DMS 273 (cell line): ENCODE measurements at regions not wholly inside any gene's neighbourhood (a gene's known extent, or its start where the extent isn't known, plus 50 kb on each side); places are given as distances from the start of the nearest gene placed in this dataset.
"Not testable (repeated sequence)": the region's sequence is repeated elsewhere in the genome, so short reads cannot be mapped to it uniquely, and the experiment has no call there.

Experiments used
- DNase-seq: peaks from one replicate; lab custom pipeline; 2025; ENCODE audit not compliant: unreplicated experiment; lab: John Stamatoyannopoulos, UW

GRCh38 chr3:181336597-181336996, 347.1 kb upstream of the DNAJC19 start:
- no peak for DNase-seq

GRCh38 chr3:181333394-181333793, 343.9 kb upstream of the DNAJC19 start:
- DNase-seq: no peak

- DNase-seq: no peak
Measured at GRCh38 chr3:181330821-181331563, 341.5 kb upstream of the DNAJC19 start.

GRCh38 chr3:181330257-181330656, 340.7 kb upstream of the DNAJC19 start:
- DNase-seq: no peak

GRCh38 chr3:181329024-181329423, 339.5 kb upstream of the DNAJC19 start:
- no peak for DNase-seq

- peak; percentile 17 for DNase-seq
Measured at GRCh38 chr3:181328346-181328745, 338.8 kb upstream of the DNAJC19 start.

- DNase-seq: no peak
Measured at GRCh38 chr3:181327349-181327748, 337.8 kb upstream of the DNAJC19 start.

GRCh38 chr3:181326637-181327223, 337.2 kb upstream of the DNAJC19 start:
- peak; percentile 71 for DNase-seq

GRCh38 chr3:181324516-181324915, 335.0 kb upstream of the DNAJC19 start:
- DNase-seq: not testable (repeated sequence)

- no peak for DNase-seq
Measured at GRCh38 chr3:181318321-181318720, 328.8 kb upstream of the DNAJC19 start.

GRCh38 chr3:181317508-181317907, 328.0 kb upstream of the DNAJC19 start:
- no peak for DNase-seq

- DNase-seq: peak; percentile 18
Measured at GRCh38 chr3:181316482-181316881, 326.9 kb upstream of the DNAJC19 start.

GRCh38 chr3:181313335-181313734, 323.8 kb upstream of the DNAJC19 start:
- DNase-seq: peak; percentile 51

- DNase-seq: peak; percentile 12
Measured at GRCh38 chr3:181311186-181311585, 321.6 kb upstream of the DNAJC19 start.

- DNase-seq: no peak
Measured at GRCh38 chr3:181302960-181303359, 313.4 kb upstream of the DNAJC19 start.

- DNase-seq: no peak
Measured at GRCh38 chr3:181300033-181300432, 310.5 kb upstream of the DNAJC19 start.

GRCh38 chr3:181298421-181298820, 308.9 kb upstream of the DNAJC19 start:
- DNase-seq: no peak

GRCh38 chr3:181292984-181293383, 303.4 kb upstream of the DNAJC19 start:
- no peak for DNase-seq

- DNase-seq: peak; percentile 4
Measured at GRCh38 chr3:181290941-181291340, 301.4 kb upstream of the DNAJC19 start.

- DNase-seq: no peak
Measured at GRCh38 chr3:181289306-181289705, 299.8 kb upstream of the DNAJC19 start.

- DNase-seq: no peak
Measured at GRCh38 chr3:181288145-181288544, 298.6 kb upstream of the DNAJC19 start.

GRCh38 chr3:181279239-181279565, 289.7 kb upstream of the DNAJC19 start:
- DNase-seq: no peak
